ENCODE measurements at regions not wholly inside any gene's neighbourhood (a gene's known extent, or its start where the extent isn't known, plus 50 kb on each side); places are given as distances from the start of the nearest gene placed in this dataset.

- H3K27me3 ChIP-seq (replicated peaks in 1 of 2; ENCODE audit: control insufficient read depth in 2 of 2, insufficient read depth in 2 of 2, low read length in 1 of 2): peaks cover 0 to 2% of the 10 kb centered on the region in 2 experiments; a peak in 1 of 4 replicates
- H3K79me2 ChIP-seq (ENCODE audit: control insufficient read depth, insufficient read depth, low read length): no peaks in the 10 kb centered on the region
- ChIA-PET RAD21 (ENCODE audit: unreplicated experiment) (no interaction called here), POLR2A (no interaction called here), SMC1A (ENCODE audit: uncharacterized antibody, unreplicated experiment) (interaction anchor here (1.6 kb wide), 1 partner anchor 17 kb away, joined by 3 read pairs; no protein-coding TSS in a partner anchor), CTCF (no interaction called here)
- no peak overlapping the region for H2AFZ ChIP-seq (ENCODE audit: control insufficient read depth, low read depth, low read length)
- 52% methylated on average over 18 of the region's 18 CpGs for WGBS (ENCODE audit: insufficient coverage, insufficient replicate concordance, low lambda C conversion rate, missing lambda C conversion rate)
- FAIRE-seq: no peak
- H3K4me3 ChIP-seq: no peak overlapping the region
- BruUV-seq (replicated peaks): no TSS peak
- H3K4me1 ChIP-seq (ENCODE audit: control insufficient read depth, insufficient read depth, low read length): peaks cover 13% of the 10 kb centered on the region
- intact Hi-C loops (cut with micrococcal nuclease; ENCODE audit: unreplicated experiment): no loop called here
- no peaks in the 10 kb centered on the region for H3K36me3 ChIP-seq (ENCODE audit: control insufficient read depth in 2 of 2, insufficient read depth in 2 of 2, low read length in 1 of 2)
- no peak overlapping the region for H3K9ac ChIP-seq (ENCODE audit: control insufficient read depth, insufficient read depth, low read length)
- H3K4me2 ChIP-seq (ENCODE audit: control insufficient read depth, insufficient read depth): no peak overlapping the region
- ATAC-seq: no peak
- DNase-seq (ENCODE audit: low read depth, low spot score): no peak
- H4K20me1 ChIP-seq (ENCODE audit: control insufficient read depth, insufficient read depth): no peaks in the 10 kb centered on the region
- peaks cover 1% of the 10 kb centered on the region; the same call in 1 of the 3 replicates for H3K9me3 ChIP-seq (replicated peaks; ENCODE audit: control insufficient read depth, insufficient read depth, low read length)
- in situ Hi-C loops (cut with MboI): no loop called here
- peak in 1 of 2 experiments; percentile 36; a peak in 1 of 4 replicates for TF ChIP-seq BHLHE40 (IDR thresholded peaks at IDR 0.05; ENCODE audit: borderline replicate concordance in 1 of 2, low read depth in 2 of 2, low read length in 1 of 2)
- no peak for TF ChIP-seq SREBF1 (IDR thresholded peaks at IDR 0.05; ENCODE audit: low read length)
- no peak overlapping the region for H3K27ac ChIP-seq (ENCODE audit: control insufficient read depth, insufficient read depth)
Observed at GRCh38 chr9:89684912-89685636, 80.3 kb downstream of the GADD45G start.

- Histone ChIP-seq H3K9ac (ENCODE audit: control insufficient read depth, insufficient read depth, low read length) (no peak overlapping the region), H3K9me3 (replicated peaks; ENCODE audit: control insufficient read depth, insufficient read depth, low read length) (peaks cover 1% of the 10 kb centered on the region; the same call in 1 of the 3 replicates), H3K27ac (ENCODE audit: control insufficient read depth, insufficient read depth) (no peak overlapping the region), H3K36me3 (ENCODE audit: control insufficient read depth in 2 of 2, insufficient read depth in 2 of 2, low read length in 1 of 2) (no peaks in the 10 kb centered on the region), H3K79me2 (ENCODE audit: control insufficient read depth, insufficient read depth, low read length) (no peaks in the 10 kb centered on the region), H4K20me1 (ENCODE audit: control insufficient read depth, insufficient read depth) (no peaks in the 10 kb centered on the region), H3K4me1 (ENCODE audit: control insufficient read depth, insufficient read depth, low read length) (peaks cover 15% of the 10 kb centered on the region), H3K27me3 (replicated peaks in 1 of 2; ENCODE audit: control insufficient read depth in 2 of 2, insufficient read depth in 2 of 2, low read length in 1 of 2) (peaks cover 0 to 2% of the 10 kb centered on the region in 2 experiments; a peak in 1 of 4 replicates), H3K4me3 (no peak overlapping the region), H2AFZ (ENCODE audit: control insufficient read depth, low read depth, low read length) (no peak overlapping the region), H3K4me2 (ENCODE audit: control insufficient read depth, insufficient read depth) (no peak overlapping the region)
- intact Hi-C loops (cut with micrococcal nuclease; ENCODE audit: unreplicated experiment): no loop called here
- FAIRE-seq (no peak), DNase-seq (ENCODE audit: low read depth, low spot score) (no peak), ATAC-seq (no peak)
- SMC1A ChIA-PET (ENCODE audit: uncharacterized antibody, unreplicated experiment): interaction anchor here (1.3 to 1.4 kb wide), 2 partner anchors 9 to 17 kb away, joined by 3 to 5 read pairs; no protein-coding TSS in a partner anchor
- CTCF ChIA-PET: interaction anchor here (1.3 kb wide), 1 partner anchor 14 kb away, joined by 3 read pairs; no protein-coding TSS in a partner anchor
- RAD21 ChIA-PET (ENCODE audit: unreplicated experiment): no interaction called here
- POLR2A ChIA-PET: no interaction called here
- 56% methylated on average over 9 of the region's 9 CpGs for WGBS (ENCODE audit: insufficient coverage, insufficient replicate concordance, low lambda C conversion rate, missing lambda C conversion rate)
- no TSS peak for BruUV-seq (replicated peaks)
- in situ Hi-C loops (cut with MboI): no loop called here
- TF ChIP-seq RUNX3 (IDR thresholded peaks at IDR 0.05; ENCODE audit: low read length): no peak
- TF ChIP-seq KLF5 (IDR thresholded peaks at IDR 0.05; ENCODE audit: partially characterized antibody): no peak
- no peak for TF ChIP-seq GATAD2B (conservative IDR thresholded peaks at IDR 0.05; ENCODE audit: low read depth)
- no peak for TF ChIP-seq RELB (IDR thresholded peaks at IDR 0.05; ENCODE audit: low read depth)
- TF ChIP-seq SMC3 (IDR thresholded peaks at IDR 0.05; ENCODE audit: borderline replicate concordance, low read length): no peak
- no peak for TF ChIP-seq STAT1 (conservative IDR thresholded peaks at IDR 0.05)
- TF ChIP-seq IRF5 (IDR thresholded peaks at IDR 0.05; ENCODE audit: borderline replicate concordance): no peak
- TF ChIP-seq ATF2 (IDR thresholded peaks at IDR 0.05; ENCODE audit: low read length): no peak
- TF ChIP-seq RAD51 (IDR thresholded peaks at IDR 0.05): no peak
- no peak for TF ChIP-seq NR2C1 (IDR thresholded peaks at IDR 0.05)
- TF ChIP-seq PAX8 (IDR thresholded peaks at IDR 0.05): no peak
- TF ChIP-seq STAT3 (IDR thresholded peaks at IDR 0.05; ENCODE audit: low read depth, low read length): no peak
Observed at GRCh38 chr9:89685698-89686097, 80.9 kb downstream of the GADD45G start.
